CD4-positive, alpha-beta T cell treated with Interleukin-2 at 100 ng/mL for 4 hours (primary cell): ENCODE measurements at regions not wholly inside any gene's neighbourhood (a gene's known extent, or its start where the extent isn't known, plus 50 kb on each side); places are given as distances from the start of the nearest gene placed in this dataset.
"Not testable (repeated sequence)": the region's sequence is repeated elsewhere in the genome, so short reads cannot be mapped to it uniquely, and the experiment has no call there.

ENCODE experiments used
- DNase-seq: peaks from one replicate; pipeline ENCODE4 v3.0.0-alpha.2; 2020; ENCODE audit warnings: low spot score

GRCh38 chr2:132272713-132273112 is 111.0 kb upstream of the ANKRD30BL start:
- DNase-seq = no peak

- not testable (repeated sequence) for DNase-seq
Measured at GRCh38 chr2:132273585-132273984, 111.8 kb upstream of the ANKRD30BL start.

GRCh38 chr2:132274000-132274399 is 112.2 kb upstream of the ANKRD30BL start:
- DNase-seq = no peak

- DNase-seq = no peak
Measured at GRCh38 chr2:132275396-132275795, 113.6 kb upstream of the ANKRD30BL start.

GRCh38 chr2:132276571-132276981 is 114.8 kb upstream of the ANKRD30BL start:
- no peak for DNase-seq

GRCh38 chr2:132278267-132278666 is 116.5 kb upstream of the ANKRD30BL start:
- DNase-seq = no peak

- no peak for DNase-seq
Measured at GRCh38 chr2:132279344-132279743, 117.6 kb upstream of the ANKRD30BL start.

- no peak for DNase-seq
Measured at GRCh38 chr2:132279930-132280615, 118.3 kb upstream of the ANKRD30BL start.

GRCh38 chr2:132280912-132281311 is 119.2 kb upstream of the ANKRD30BL start:
- DNase-seq = no peak

- DNase-seq = not testable (repeated sequence)
Measured at GRCh38 chr2:132282104-132282503, 120.4 kb upstream of the ANKRD30BL start.

GRCh38 chr2:132282911-132283310 is 121.2 kb upstream of the ANKRD30BL start:
- no peak for DNase-seq

GRCh38 chr2:132286289-132286911 is 124.6 kb upstream of the ANKRD30BL start:
- DNase-seq = not testable (repeated sequence)

GRCh38 chr2:132287910-132288309 is 126.2 kb upstream of the ANKRD30BL start:
- DNase-seq = not testable (repeated sequence)

- not testable (repeated sequence) for DNase-seq
Measured at GRCh38 chr2:132289138-132289537, 127.4 kb upstream of the ANKRD30BL start.

- DNase-seq = not testable (repeated sequence)
Measured at GRCh38 chr2:132289812-132290211, 126.8 kb upstream of the GPR39 start.

- not testable (repeated sequence) for DNase-seq
Measured at GRCh38 chr2:132300592-132301378, 115.8 kb upstream of the GPR39 start.

- not testable (repeated sequence) for DNase-seq
Measured at GRCh38 chr2:132304661-132305380, 111.8 kb upstream of the GPR39 start.

GRCh38 chr2:132307613-132308198 is 108.9 kb upstream of the GPR39 start:
- DNase-seq = not testable (repeated sequence)

GRCh38 chr2:132309203-132309602 is 107.4 kb upstream of the GPR39 start:
- DNase-seq = not testable (repeated sequence)

- not testable (repeated sequence) for DNase-seq
Measured at GRCh38 chr2:132315546-132315945, 101.1 kb upstream of the GPR39 start.

GRCh38 chr2:132317026-132317680 is 99.5 kb upstream of the GPR39 start:
- DNase-seq = not testable (repeated sequence)
